ENCODE measurements at regions not wholly inside any gene's neighbourhood (a gene's known extent, or its start where the extent isn't known, plus 50 kb on each side); places are given as distances from the start of the nearest gene placed in this dataset.

GRCh38 chr12:46891306-46891705 is 65.5 kb upstream of the SLC38A4 start:
- TF ChIP-seq CTCF (IDR thresholded peaks at IDR 0.05) (no peak), EP300 (IDR thresholded peaks at IDR 0.05; ENCODE audit: low read depth) (no peak)

All from transverse colon (tissue), 3 donors.